WERI-Rb-1 (cell line): ENCODE measurements at regions not wholly inside any gene's neighbourhood (a gene's known extent, or its start where the extent isn't known, plus 50 kb on each side); places are given as distances from the start of the nearest gene placed in this dataset.

Source experiments
- DNase-seq: peaks from one replicate; pipeline ENCODE4 v3.0.0-alpha.2; 2020
- H3K27ac ChIP-seq: fragments of 250-450 bp; sonication (Bioruptor Pico); 2 replicates; pipeline ENCODE4 v1.5.1; 2020; ENCODE audit warnings: mild to moderate bottlenecking, moderate library complexity
- H3K27me3 ChIP-seq: fragments of 250-450 bp; sonication (Bioruptor Pico); 2 replicates; pipeline ENCODE4 v1.5.1; 2021; ENCODE audit warnings: mild to moderate bottlenecking, low read depth, moderate library complexity; ENCODE audit not compliant: insufficient read depth, severe bottlenecking
- H3K36me3 ChIP-seq: fragments of 250-450 bp; sonication (Bioruptor Pico); 2 replicates; pipeline ENCODE4 v1.5.1; 2020; ENCODE audit warnings: mild to moderate bottlenecking, moderate library complexity
- H3K4me3 ChIP-seq: 2 replicates; pipeline ENCODE4 v1.5.1; 2011; ENCODE audit warnings: low read depth, mild to moderate bottlenecking, control low read depth, low read length
- H3K9me3 ChIP-seq: fragments of 250-450 bp; sonication (Bioruptor Pico); 2 replicates; pipeline ENCODE4 v1.5.1; 2021; ENCODE audit warnings: mild to moderate bottlenecking, moderate library complexity; ENCODE audit not compliant: severe bottlenecking
- TF ChIP-seq, protein P1 (sequence below): IDR thresholded peaks from 2 replicates; pipeline ENCODE4 v1.5.1; 2011; ENCODE audit warnings: low read depth, mild to moderate bottlenecking, control low read depth, inconsistent platforms, low read length

DNA sequence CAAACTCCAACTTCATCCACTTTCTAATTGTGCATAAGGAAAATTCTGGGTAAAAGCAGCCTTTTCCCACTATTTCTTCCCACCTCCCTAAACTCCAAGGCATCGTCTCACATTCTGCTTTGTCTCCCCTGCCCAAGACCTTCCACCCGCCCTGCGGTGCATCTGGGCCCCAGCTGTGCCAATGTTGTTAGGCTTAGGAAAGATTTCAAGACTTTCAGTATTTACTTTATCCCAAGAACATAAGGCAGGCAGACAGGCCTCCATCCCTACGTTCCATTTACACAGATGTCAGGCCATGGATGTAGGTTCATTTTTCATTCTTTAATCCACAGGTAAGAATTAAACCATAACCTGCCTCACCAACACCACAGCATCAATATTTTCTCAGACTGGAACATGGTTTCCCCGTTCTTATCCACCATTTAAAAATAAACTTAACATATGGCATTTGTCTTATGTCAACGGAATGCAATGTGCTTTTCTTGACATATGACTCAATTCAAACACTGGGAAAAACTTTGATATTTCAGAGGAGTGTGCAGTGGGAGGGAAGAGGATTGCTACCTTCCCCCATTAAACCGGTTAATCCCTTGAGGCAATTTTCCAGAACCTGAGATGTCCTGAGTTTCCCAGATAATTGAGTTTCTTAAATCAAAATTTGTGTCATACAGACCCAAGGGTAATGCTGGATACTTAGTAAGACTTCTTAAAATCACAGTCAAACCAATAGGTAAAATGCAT, 238.0 kb upstream of the LRIG1 start:
- TF ChIP-seq, protein P1, sequence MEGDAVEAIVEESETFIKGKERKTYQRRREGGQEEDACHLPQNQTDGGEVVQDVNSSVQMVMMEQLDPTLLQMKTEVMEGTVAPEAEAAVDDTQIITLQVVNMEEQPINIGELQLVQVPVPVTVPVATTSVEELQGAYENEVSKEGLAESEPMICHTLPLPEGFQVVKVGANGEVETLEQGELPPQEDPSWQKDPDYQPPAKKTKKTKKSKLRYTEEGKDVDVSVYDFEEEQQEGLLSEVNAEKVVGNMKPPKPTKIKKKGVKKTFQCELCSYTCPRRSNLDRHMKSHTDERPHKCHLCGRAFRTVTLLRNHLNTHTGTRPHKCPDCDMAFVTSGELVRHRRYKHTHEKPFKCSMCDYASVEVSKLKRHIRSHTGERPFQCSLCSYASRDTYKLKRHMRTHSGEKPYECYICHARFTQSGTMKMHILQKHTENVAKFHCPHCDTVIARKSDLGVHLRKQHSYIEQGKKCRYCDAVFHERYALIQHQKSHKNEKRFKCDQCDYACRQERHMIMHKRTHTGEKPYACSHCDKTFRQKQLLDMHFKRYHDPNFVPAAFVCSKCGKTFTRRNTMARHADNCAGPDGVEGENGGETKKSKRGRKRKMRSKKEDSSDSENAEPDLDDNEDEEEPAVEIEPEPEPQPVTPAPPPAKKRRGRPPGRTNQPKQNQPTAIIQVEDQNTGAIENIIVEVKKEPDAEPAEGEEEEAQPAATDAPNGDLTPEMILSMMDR: no peak
- H3K27ac ChIP-seq: no peak overlapping the region
- no peaks in the 10 kb centered on the region for H3K9me3 ChIP-seq
- H3K36me3 ChIP-seq: no peaks in the 10 kb centered on the region
- H3K27me3 ChIP-seq: no peaks in the 10 kb centered on the region
- DNase-seq: no peak
- H3K4me3 ChIP-seq: no peak overlapping the region

DNA sequence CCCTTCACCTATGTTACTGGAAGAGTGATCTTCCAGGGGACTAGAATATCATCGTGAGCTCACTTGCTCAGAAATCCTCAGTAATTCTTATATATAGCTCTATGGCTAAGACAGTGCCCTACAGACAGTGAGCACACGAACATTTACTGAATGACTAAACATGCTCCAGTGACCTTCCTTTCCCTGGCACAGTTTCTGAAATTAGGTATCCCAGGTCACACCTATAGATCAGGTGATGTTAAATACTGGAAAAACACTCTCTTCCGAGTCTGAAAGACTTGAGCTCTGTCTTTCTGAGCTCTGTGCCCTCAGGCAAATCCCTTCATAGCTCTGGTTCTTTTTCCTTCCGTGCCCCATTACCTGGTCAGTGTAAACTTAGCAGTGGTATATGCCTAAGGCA, 239.4 kb upstream of the LRIG1 start:
- no peaks in the 10 kb centered on the region for H3K36me3 ChIP-seq
- H3K27ac ChIP-seq: no peak overlapping the region
- TF ChIP-seq, protein P1: no peak
- no peak for DNase-seq
- no peaks in the 10 kb centered on the region for H3K9me3 ChIP-seq
- H3K4me3 ChIP-seq: no peak overlapping the region
- no peaks in the 10 kb centered on the region for H3K27me3 ChIP-seq

DNA sequence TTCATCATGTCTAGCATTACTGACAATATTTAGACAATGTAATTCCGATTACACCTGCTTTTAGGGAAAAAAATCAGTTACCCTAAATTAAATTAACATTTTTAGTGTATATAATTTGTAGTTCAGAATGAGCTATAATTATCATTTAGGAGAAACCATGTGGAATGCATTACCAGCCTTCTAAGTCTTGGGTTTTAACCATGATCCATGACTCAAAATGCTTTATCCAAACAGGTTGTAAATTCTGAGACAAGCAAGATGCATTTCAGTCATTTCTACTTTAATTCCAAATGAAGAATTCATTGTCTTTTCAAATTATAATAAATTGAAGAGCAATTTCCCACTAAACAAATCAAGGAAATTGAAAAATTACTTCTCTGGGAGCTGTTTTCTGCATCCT, 243.7 kb upstream of the LRIG1 start:
- Histone ChIP-seq H3K9me3 (no peaks in the 10 kb centered on the region), H3K36me3 (no peaks in the 10 kb centered on the region), H3K27me3 (no peaks in the 10 kb centered on the region), H3K27ac (no peak overlapping the region), H3K4me3 (no peak overlapping the region)
- DNase-seq: no peak
- TF ChIP-seq, protein P1: no peak

DNA sequence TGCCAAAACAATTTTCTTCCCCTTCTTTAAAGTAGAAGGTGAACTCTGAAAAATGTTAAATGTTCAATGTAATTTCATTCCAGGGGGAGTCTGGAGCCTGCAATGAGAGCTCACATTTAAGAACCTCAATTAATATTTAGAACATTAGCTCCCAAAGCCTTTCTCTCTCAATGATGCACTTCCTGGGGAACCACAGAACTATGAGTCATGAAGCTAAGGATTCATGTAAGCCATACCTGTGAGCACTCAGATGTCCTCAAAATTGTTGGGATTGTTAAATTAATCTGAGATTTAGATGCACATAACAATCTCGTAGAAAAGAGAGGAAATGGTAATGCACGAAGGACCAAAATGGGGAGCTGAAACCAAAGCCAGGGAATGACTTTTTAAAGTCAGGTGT, 244.2 kb upstream of the LRIG1 start:
- no peak overlapping the region for H3K27ac ChIP-seq
- no peaks in the 10 kb centered on the region for H3K9me3 ChIP-seq
- no peak overlapping the region for H3K4me3 ChIP-seq
- no peaks in the 10 kb centered on the region for H3K27me3 ChIP-seq
- DNase-seq: no peak
- TF ChIP-seq, protein P1: no peak
- no peaks in the 10 kb centered on the region for H3K36me3 ChIP-seq

DNA sequence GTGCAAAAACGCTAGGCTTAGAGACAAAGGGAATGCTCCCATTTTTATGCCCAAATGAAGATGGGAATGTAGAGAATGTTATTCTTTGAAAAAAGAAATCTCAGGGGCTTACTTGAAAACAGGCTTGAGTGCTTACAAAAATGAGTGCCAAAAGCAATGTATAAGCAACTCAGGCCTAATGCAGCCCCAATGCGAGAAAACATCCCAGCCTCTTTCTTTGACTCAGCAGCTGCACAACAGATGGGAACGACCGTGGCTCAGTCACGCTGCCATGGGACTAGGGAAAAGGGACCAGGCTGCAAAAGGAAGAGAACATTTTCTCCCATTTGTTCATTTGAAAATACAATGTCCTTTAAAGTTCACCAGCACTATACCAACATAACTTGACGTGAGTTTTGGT, 246.4 kb upstream of the LRIG1 start:
- Histone ChIP-seq H3K27ac (no peak overlapping the region), H3K4me3 (no peak overlapping the region), H3K27me3 (no peaks in the 10 kb centered on the region), H3K36me3 (no peaks in the 10 kb centered on the region), H3K9me3 (no peaks in the 10 kb centered on the region)
- TF ChIP-seq, protein P1: no peak
- no peak for DNase-seq

DNA sequence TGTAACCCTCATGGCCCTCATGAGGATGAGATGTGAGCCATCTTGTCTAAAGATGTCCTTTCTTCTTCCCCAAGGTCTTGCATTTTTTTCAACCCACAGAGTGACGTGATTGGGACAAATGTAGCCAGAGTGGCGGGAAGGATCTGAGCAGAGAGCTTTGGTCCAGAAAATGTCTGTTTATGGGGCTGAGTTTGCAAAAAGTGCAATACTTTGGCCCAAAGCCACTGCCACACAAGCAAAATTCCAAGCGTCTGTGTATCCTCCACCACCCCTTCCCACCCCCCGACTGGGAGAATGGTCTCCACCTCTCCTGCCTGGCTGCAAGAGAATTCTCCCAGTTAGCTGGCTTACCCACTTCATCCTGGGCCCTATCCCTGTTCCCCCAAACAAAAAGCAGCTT, 246.9 kb upstream of the LRIG1 start:
- H3K4me3 ChIP-seq: no peak overlapping the region
- no peaks in the 10 kb centered on the region for H3K27me3 ChIP-seq
- H3K27ac ChIP-seq: no peak overlapping the region
- no peaks in the 10 kb centered on the region for H3K9me3 ChIP-seq
- DNase-seq: no peak
- TF ChIP-seq, protein P1: no peak
- no peaks in the 10 kb centered on the region for H3K36me3 ChIP-seq
